ENCODE measurements at regions not wholly inside any gene's neighbourhood (a gene's known extent, or its start where the extent isn't known, plus 50 kb on each side); places are given as distances from the start of the nearest gene placed in this dataset.

- in situ Hi-C loops (cut with HindIII; ENCODE audit: low pct_ligation_motif_present, low sequenced_read_pairs), result no loop called here
- no peak for DNase-seq
- H3K27me3 ChIP-seq (replicated peaks), result no peaks in the 10 kb centered on the region
- TF ChIP-seq CTCF (IDR thresholded peaks at IDR 0.05; ENCODE audit: low read depth, low read length, missing control alignments), result no peak
- H3K4me3 ChIP-seq (ENCODE audit: low read depth, low read length), result no peak overlapping the region
- H3K27ac ChIP-seq, result no peak overlapping the region
- H3K36me3 ChIP-seq (replicated peaks), result no peaks in the 10 kb centered on the region
These were observed 165.3 kb downstream of the TMEM167A start for GRCh38 chr5:82911910-82912309.

GRCh38 chr5:82910905-82911304 is 166.3 kb downstream of the TMEM167A start:
- in situ Hi-C loops (cut with HindIII; ENCODE audit: low pct_ligation_motif_present, low sequenced_read_pairs), result no loop called here
- no peak for DNase-seq
- no peak overlapping the region for H3K27ac ChIP-seq
- H3K4me3 ChIP-seq (ENCODE audit: low read depth, low read length), result no peak overlapping the region
- no peak for TF ChIP-seq CTCF (IDR thresholded peaks at IDR 0.05; ENCODE audit: low read depth, low read length, missing control alignments)
- H3K27me3 ChIP-seq (replicated peaks), result no peaks in the 10 kb centered on the region
- no peaks in the 10 kb centered on the region for H3K36me3 ChIP-seq (replicated peaks)

- Histone ChIP-seq H3K36me3 (replicated peaks) (no peaks in the 10 kb centered on the region), H3K4me3 (ENCODE audit: low read depth, low read length) (no peak overlapping the region), H3K27ac (no peak overlapping the region), H3K27me3 (replicated peaks) (no peaks in the 10 kb centered on the region)
- in situ Hi-C loops (cut with HindIII; ENCODE audit: low pct_ligation_motif_present, low sequenced_read_pairs), result no loop called here
- DNase-seq, result no peak
- TF ChIP-seq CTCF (IDR thresholded peaks at IDR 0.05; ENCODE audit: low read depth, low read length, missing control alignments), result no peak
These were observed 166.7 kb downstream of the TMEM167A start for GRCh38 chr5:82910491-82910890.

- H3K27me3 ChIP-seq (replicated peaks), result no peaks in the 10 kb centered on the region
- no peaks in the 10 kb centered on the region for H3K36me3 ChIP-seq (replicated peaks)
- no peak for DNase-seq
- in situ Hi-C loops (cut with HindIII; ENCODE audit: low pct_ligation_motif_present, low sequenced_read_pairs), result no loop called here
- TF ChIP-seq CTCF (IDR thresholded peaks at IDR 0.05; ENCODE audit: low read depth, low read length, missing control alignments), result no peak
- no peak overlapping the region for H3K4me3 ChIP-seq (ENCODE audit: low read depth, low read length)
- H3K27ac ChIP-seq, result no peak overlapping the region
These were observed 167.4 kb downstream of the TMEM167A start for GRCh38 chr5:82909771-82910170.

GRCh38 chr5:82905986-82906385 is 171.2 kb downstream of the TMEM167A start:
- no peak for DNase-seq
- TF ChIP-seq CTCF (IDR thresholded peaks at IDR 0.05; ENCODE audit: low read depth, low read length, missing control alignments), result no peak
- H3K36me3 ChIP-seq (replicated peaks), result no peaks in the 10 kb centered on the region
- no peak overlapping the region for H3K27ac ChIP-seq
- H3K4me3 ChIP-seq (ENCODE audit: low read depth, low read length), result no peak overlapping the region
- in situ Hi-C loops (cut with HindIII; ENCODE audit: low pct_ligation_motif_present, low sequenced_read_pairs), result no loop called here
- no peaks in the 10 kb centered on the region for H3K27me3 ChIP-seq (replicated peaks)

GRCh38 chr5:82901281-82901888 is 175.8 kb downstream of the TMEM167A start:
- no peak overlapping the region for H3K4me3 ChIP-seq (ENCODE audit: low read depth, low read length)
- no peak overlapping the region for H3K27ac ChIP-seq
- no peak for DNase-seq
- H3K36me3 ChIP-seq (replicated peaks), result no peaks in the 10 kb centered on the region
- no peaks in the 10 kb centered on the region for H3K27me3 ChIP-seq (replicated peaks)
- in situ Hi-C loops (cut with HindIII; ENCODE audit: low pct_ligation_motif_present, low sequenced_read_pairs), result no loop called here
- no peak for TF ChIP-seq CTCF (IDR thresholded peaks at IDR 0.05; ENCODE audit: low read depth, low read length, missing control alignments)
